Gastrocnemius medialis (tissue), 4 donors: ENCODE measurements at regions not wholly inside any gene's neighbourhood (a gene's known extent, or its start where the extent isn't known, plus 50 kb on each side); places are given as distances from the start of the nearest gene placed in this dataset.

Experiments used
- POLR2A ChIP-seq, 2 donors: fragments of 450-650 bp; IDR thresholded peaks; one replicate each; pipeline ENCODE4 v1.6.1; 2017; ENCODE audit warnings: antibody characterized with exemption in 2 of 2, mild to moderate bottlenecking in 2 of 2, moderate library complexity in 2 of 2
- TF ChIP-seq, protein P1 (sequence below), 5 experiments: fragments of 450-650 bp in 3 of 5; fragments of 200-600 bp in 2 of 5; sonication (generic) in 2 of 5; IDR thresholded peaks in 4 of 5; conservative IDR thresholded peaks in 1 of 5; 1 replicate in 4 of 5; 2 replicates in 1 of 5; pipeline ENCODE4 v1.5.1; 2016 to 2019; ENCODE audit warnings: antibody characterized with exemption in 5 of 5, mild to moderate bottlenecking in 3 of 5, moderate library complexity in 3 of 5

DNA sequence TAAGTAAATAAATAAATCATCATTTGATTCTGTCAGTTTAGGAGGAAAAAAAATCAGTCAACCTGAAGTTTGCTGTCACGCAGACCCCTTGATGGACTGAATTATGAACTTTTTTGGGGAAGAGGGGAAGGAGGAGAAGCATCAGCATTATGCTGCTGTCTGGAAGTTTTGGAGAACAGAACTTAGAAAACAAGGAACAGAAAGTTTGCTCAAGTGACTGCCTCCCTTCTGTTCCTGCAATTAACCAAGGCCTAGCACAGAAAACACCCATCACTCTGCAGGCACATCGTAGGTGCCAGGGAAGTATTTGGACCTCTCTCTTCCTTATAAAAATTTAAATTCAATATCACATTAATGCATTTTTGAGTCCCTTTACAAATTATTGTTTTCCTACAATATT, 283.8 kb downstream of the VRK1 start:
- TF ChIP-seq, protein P1, sequence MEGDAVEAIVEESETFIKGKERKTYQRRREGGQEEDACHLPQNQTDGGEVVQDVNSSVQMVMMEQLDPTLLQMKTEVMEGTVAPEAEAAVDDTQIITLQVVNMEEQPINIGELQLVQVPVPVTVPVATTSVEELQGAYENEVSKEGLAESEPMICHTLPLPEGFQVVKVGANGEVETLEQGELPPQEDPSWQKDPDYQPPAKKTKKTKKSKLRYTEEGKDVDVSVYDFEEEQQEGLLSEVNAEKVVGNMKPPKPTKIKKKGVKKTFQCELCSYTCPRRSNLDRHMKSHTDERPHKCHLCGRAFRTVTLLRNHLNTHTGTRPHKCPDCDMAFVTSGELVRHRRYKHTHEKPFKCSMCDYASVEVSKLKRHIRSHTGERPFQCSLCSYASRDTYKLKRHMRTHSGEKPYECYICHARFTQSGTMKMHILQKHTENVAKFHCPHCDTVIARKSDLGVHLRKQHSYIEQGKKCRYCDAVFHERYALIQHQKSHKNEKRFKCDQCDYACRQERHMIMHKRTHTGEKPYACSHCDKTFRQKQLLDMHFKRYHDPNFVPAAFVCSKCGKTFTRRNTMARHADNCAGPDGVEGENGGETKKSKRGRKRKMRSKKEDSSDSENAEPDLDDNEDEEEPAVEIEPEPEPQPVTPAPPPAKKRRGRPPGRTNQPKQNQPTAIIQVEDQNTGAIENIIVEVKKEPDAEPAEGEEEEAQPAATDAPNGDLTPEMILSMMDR (IDR thresholded peaks at IDR 0.05 in 4 of 5, conservative IDR thresholded peaks at IDR 0.05 in 1 of 5): no peak
- TF ChIP-seq POLR2A (IDR thresholded peaks at IDR 0.05): no peak
